Prostate gland (tissue), 2 donors: ENCODE measurements at regions not wholly inside any gene's neighbourhood (a gene's known extent, or its start where the extent isn't known, plus 50 kb on each side); places are given as distances from the start of the nearest gene placed in this dataset.

Experiments used
- CTCF ChIP-seq, 4 experiments: fragments of 200-600 bp in 2 of 4; fragments of 450-650 bp in 2 of 4; sonication (generic) in 2 of 4; IDR thresholded peaks; 1 replicate in 3 of 4; 2 replicates in 1 of 4; pipeline ENCODE4 v1.5.1; 2016 to 2019; ENCODE audit warnings: antibody characterized with exemption in 4 of 4, mild to moderate bottlenecking in 2 of 4, moderate library complexity in 2 of 4
- POLR2A ChIP-seq: fragments of 450-650 bp; IDR thresholded peaks from one replicate; pipeline ENCODE4 v1.6.1; 2016; ENCODE audit warnings: antibody characterized with exemption, mild to moderate bottlenecking

GRCh38 chr12:19645823-19646222, 206.5 kb downstream of the AEBP2 start:
- no peak for TF ChIP-seq CTCF (IDR thresholded peaks at IDR 0.05)
- no peak for TF ChIP-seq POLR2A
